Suppressor macrophage treated with lipopolysaccharide for 1 hour (primary cell): ENCODE measurements at regions not wholly inside any gene's neighbourhood (a gene's known extent, or its start where the extent isn't known, plus 50 kb on each side); places are given as distances from the start of the nearest gene placed in this dataset.

Source experiments
- DNase-seq, 3 donors: peaks; one replicate each; pipeline ENCODE4 v3.0.0-alpha.2; 2020 to 2022

DNA sequence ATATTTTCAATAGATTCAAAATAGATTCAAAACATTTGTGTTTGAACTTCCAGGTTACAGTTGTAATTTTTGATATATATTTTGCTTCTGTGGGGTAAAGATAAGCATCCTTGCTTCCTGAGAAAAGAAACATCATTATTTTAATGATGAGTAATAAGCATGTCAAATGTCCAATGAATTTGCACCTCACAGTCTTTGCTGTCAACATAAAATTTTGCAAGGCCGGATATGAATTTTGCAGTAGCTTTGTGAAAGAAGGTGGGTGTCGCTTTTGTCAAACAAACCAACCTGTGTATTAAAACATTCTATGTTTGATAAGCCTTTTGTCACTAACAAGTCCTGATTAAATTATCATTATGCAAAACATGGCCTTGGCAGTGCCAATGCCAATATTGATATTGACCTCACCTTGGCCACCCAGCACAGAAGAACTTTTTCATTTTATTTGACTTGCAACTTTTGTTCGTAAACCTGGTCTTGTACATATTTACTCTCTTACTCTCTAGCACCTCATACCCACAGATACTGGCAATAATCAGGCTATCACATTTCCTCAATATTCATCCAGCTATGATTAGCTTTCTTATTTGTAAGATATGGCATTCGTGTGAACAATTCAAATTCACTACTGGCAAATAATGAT lies 645.0 kb upstream of the KLF4 start:
- DNase-seq = no peak

GRCh38 chr9:108133680-108134079 lies 644.1 kb upstream of the KLF4 start:
- no peak for DNase-seq

DNA sequence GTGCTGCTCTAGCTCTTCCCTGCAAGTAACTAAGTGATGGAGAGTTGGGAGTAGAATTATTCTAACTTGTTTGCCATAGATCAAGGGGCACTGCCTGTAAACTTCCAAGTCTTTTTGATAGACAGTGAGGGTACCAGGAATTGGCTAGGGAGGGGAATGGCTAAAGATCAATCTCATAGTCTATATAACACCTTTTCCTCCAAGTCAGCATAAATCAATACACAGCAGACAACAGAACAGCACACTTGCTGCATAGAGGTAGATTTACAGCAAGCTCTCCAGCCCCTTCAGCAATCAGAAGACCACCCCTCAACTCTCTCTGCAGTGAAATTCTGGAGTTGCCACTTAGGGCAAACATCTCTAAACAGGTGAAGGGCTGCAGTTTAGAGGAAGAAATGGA lies 643.5 kb upstream of the KLF4 start:
- DNase-seq = no peak

DNA sequence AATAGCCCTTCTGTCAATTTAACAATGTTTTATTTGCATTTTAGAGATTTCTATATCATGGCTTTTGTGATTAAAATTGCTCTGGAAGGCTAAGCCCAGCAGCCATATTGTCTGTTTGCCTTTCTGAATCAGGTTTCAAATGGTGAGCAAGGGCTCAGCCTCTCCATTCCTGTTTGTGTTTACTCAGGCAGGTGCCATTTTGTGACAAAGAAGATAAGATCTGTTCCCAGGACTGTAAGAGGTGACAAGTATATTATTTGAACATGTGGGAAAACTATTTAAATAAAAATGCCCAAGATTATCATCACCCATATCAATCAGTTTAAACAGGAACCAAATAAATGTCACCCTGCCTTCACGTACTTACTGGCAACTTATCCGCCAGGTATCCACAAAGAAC lies 641.3 kb upstream of the KLF4 start:
- no peak for DNase-seq

- peak; percentile 34 to 46 (median 40) for DNase-seq
Measured at GRCh38 chr9:108125625-108126024, 636.1 kb upstream of the KLF4 start.

GRCh38 chr9:108119530-108120113 lies 630.1 kb upstream of the KLF4 start:
- DNase-seq = no peak

GRCh38 chr9:108117795-108118194 lies 628.2 kb upstream of the KLF4 start:
- no peak for DNase-seq

DNA sequence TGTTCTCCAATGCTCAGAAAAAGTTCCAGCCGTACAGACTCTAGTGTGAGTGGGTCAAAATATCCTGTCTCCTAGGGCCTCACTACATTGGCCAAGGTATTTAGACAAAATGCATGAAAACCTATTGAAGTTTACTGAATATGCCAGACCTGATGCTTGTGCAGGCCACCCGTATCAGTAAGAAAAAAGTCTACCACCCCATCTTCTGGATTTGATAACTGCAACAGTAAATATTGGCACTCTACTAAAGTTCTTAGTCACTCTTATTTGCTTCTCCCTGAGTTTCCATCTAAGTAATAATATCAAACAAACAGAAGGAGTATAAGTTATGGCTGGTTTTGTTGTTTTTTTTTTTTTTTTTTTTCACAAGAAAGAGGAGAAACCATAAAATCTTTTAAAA lies 627.7 kb upstream of the KLF4 start:
- no peak for DNase-seq

- peak; percentile 61 to 86 (median 64) for DNase-seq
Measured at GRCh38 chr9:108113596-108113995, 624.0 kb upstream of the KLF4 start.

DNA sequence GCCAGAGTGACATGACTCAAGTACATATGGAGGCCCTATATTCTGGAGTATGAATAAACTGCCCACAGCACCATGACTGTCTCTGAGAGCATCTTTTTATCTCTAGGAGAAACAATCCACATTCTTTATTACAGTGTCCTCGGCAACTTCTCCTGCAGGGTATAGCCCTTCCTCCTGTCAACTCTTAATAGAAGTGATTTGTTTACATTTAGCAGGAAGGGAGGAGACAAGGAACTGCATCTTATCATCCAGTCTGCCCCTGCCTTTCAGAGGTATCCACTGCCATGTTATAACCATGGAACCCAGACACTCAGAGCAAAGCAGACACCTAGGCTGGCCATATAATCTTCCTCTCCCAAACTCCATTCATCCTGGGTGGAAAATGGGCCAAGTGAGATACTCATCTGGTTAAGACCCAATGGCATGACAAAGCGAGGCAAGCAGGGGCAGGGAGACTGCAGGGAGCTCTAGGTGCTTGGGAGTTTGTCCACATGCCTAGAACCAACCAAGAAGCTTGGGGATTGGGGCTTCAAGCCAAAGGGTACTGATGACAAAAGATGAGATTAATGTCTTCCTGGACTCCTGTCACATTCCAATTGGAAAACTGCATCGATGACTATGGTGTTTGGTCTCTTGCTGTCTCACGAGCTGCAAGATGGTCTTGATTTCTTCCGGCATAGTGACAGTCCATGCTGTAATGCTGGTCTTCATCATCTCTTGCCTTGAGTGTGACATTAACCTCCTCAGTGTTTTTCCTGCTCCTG lies 620.5 kb upstream of the KLF4 start:
- DNase-seq = no peak

DNA sequence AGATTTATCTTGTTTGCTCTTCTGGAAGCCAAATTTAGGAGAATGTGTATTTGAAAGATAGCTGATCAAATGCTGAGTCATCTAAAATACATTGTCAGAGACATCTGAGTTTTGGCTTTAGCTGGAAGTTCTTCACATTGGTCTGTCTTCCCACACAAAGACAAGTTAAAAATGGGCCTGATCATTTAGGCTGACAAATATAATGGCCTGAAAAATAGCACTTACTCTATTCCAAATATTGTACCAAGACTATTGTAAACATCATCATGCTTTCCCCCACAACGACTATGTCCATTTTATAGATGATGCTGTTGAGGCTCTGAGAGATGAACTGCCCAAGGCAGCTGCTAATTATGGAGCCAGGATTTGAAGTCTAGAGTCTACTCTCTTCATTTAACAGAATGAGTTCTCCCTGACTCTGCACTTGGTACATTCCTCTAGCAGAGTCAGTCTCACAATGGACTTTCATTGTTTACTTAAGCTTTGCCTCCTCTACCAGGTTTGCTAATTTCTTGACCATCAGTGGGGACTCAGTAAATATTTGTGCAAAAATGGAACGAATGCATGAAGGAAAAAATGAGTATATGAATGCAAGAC lies 619.4 kb upstream of the KLF4 start:
- DNase-seq = no peak

GRCh38 chr9:108108280-108108851 lies 618.8 kb upstream of the KLF4 start:
- no peak for DNase-seq

DNA sequence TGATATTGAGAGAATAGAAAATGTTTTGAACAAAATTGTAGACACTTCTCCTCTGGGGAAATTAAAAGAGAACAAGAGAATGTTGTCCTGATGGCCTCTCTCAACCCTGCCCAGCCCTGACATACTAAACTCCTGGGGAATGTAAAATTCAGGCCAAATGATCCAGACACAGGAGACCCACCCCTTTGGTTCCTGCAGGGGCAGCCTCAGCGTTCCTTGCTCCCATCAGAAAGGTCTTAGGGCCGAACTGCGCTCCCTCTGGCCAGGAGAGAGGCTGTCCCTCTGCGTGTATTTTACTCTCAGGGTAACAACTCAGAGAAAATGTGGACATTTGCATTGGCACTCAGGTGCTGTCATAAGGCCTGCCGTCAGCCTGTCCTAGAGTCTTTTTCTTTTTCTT lies 616.3 kb upstream of the KLF4 start:
- DNase-seq = no peak

- no peak for DNase-seq
Measured at GRCh38 chr9:108104991-108105390, 615.4 kb upstream of the KLF4 start.

GRCh38 chr9:108103046-108103693 lies 613.6 kb upstream of the KLF4 start:
- DNase-seq = no peak

DNA sequence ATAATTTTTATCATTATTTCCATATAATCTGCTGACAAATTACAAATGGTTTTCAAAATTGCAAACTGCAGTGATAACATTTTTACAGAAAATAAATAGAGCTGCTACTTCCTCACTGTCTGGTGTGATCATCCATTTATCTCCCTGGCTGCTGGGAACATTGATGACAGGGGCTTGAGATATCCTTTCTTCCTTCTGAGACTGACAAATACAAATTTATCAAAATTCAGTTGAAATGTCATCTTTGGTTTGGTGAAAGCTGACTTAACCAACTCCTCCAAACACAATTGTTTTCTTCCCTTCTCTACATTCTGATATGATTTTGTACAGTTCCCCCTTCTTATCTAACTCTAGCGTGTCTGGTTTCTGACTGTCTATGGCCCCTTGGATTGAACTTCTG lies 611.8 kb upstream of the KLF4 start:
- no peak for DNase-seq

DNA sequence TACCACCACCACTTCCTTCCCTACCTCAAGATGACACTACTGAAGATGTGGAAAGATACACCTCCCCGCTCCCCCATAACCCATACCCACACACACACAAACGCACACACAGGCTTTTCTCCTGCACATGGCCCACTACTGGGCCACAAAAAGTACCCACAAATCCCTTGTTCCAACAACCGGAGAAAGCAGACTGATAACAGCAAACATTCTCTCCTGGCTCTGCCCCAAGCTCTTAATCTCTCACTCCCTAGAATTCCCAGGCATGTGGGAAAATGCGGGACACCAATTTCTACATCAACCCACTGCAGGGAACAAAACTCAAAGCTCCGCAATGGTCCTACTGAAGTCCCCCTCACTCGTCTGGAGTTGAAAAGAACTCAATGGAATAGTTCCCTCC lies 611.0 kb upstream of the KLF4 start:
- no peak for DNase-seq

- peak in 1 of 3 donors; percentile 28 for DNase-seq
Measured at GRCh38 chr9:108099854-108100253, 610.3 kb upstream of the KLF4 start.

GRCh38 chr9:108095496-108095895 lies 605.9 kb upstream of the KLF4 start:
- DNase-seq = no peak

DNA sequence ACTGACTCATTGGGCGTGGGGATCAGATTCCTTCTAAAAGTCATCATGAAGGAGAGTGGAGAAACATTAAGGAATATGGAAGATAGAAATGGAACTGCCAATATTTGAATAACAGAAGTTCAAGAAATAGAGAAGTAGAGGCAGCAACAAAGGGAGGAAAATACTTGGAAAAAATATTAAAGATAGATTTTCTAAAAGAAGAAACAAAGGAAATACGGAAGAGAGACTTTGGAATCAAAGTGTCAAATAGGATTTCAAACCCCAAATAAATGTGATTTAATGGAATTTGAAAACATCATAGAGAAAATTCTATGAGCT lies 605.1 kb upstream of the KLF4 start:
- no peak for DNase-seq

- no peak for DNase-seq
Measured at GRCh38 chr9:108093773-108094675, 604.5 kb upstream of the KLF4 start.

DNA sequence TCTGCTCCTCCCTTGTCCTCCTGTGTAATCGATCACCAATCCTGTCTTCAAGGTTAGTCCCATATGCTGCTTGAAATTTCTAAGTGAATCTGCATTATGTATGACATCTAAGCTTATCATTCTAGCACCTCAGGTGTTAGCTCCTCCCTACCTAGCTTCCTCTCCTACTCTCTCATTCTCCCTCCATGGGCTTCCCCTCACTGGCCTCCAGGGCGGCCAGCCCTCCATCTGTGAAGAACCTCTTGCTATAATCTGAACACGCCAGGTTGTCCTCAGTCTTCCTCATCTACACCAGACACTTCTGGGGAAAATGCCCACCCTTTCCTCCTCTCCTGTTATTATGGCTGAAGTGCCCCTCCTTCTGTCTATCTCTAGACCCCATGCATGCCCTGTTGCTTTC lies 599.3 kb upstream of the KLF4 start:
- no peak for DNase-seq
